HG03025 (cell line): ENCODE measurements at regions not wholly inside any gene's neighbourhood (a gene's known extent, or its start where the extent isn't known, plus 50 kb on each side); places are given as distances from the start of the nearest gene placed in this dataset.
"Not testable (repeated sequence)": the region's sequence is repeated elsewhere in the genome, so short reads cannot be mapped to it uniquely, and the experiment has no call there.

Experiments used
- ATAC-seq: cut with Tn5 transposase; IDR thresholded peaks from one replicate; pipeline ENCODE4 v1.9.1; 2021; ENCODE audit warnings: mild to moderate bottlenecking, moderate library complexity; ENCODE audit not compliant: unreplicated experiment, low FRiP score

GRCh38 chr18:66316701-66317100, 287.2 kb downstream of the CDH19 start:
- no peak for ATAC-seq

- ATAC-seq: no peak
Measured at GRCh38 chr18:66300141-66300540, 303.7 kb downstream of the CDH19 start.

GRCh38 chr18:66280470-66280869, 323.4 kb downstream of the CDH19 start:
- ATAC-seq: no peak

- ATAC-seq: no peak
Measured at GRCh38 chr18:66271962-66272361, 331.9 kb downstream of the CDH19 start.

- ATAC-seq: no peak
Measured at GRCh38 chr18:66264130-66264529, 339.8 kb downstream of the CDH19 start.

GRCh38 chr18:66254121-66254520, 349.8 kb downstream of the CDH19 start:
- no peak for ATAC-seq

GRCh38 chr18:66252703-66253102, 351.2 kb downstream of the CDH19 start:
- no peak for ATAC-seq

GRCh38 chr18:66235206-66235605, 368.7 kb downstream of the CDH19 start:
- ATAC-seq: no peak

GRCh38 chr18:66226782-66227181, 377.1 kb downstream of the CDH19 start:
- ATAC-seq: no peak

- ATAC-seq: not testable (repeated sequence)
Measured at GRCh38 chr18:66223317-66223716, 380.6 kb downstream of the CDH19 start.

- no peak for ATAC-seq
Measured at GRCh38 chr18:66222174-66222573, 381.7 kb downstream of the CDH19 start.

GRCh38 chr18:66219817-66220216, 384.1 kb downstream of the CDH19 start:
- no peak for ATAC-seq

- no peak for ATAC-seq
Measured at GRCh38 chr18:66211749-66212148, 392.1 kb downstream of the CDH19 start.

- ATAC-seq: no peak
Measured at GRCh38 chr18:66210875-66211274, 393.0 kb downstream of the CDH19 start.

GRCh38 chr18:66209656-66210055, 394.2 kb downstream of the CDH19 start:
- ATAC-seq: no peak

GRCh38 chr18:66196805-66197204, 407.1 kb downstream of the CDH19 start:
- ATAC-seq: no peak

- no peak for ATAC-seq
Measured at GRCh38 chr18:66193938-66194337, 410.0 kb downstream of the CDH19 start.

GRCh38 chr18:66193394-66193793, 410.5 kb downstream of the CDH19 start:
- ATAC-seq: no peak

GRCh38 chr18:66168685-66169235, 417.9 kb downstream of the CDH7 start:
- no peak for ATAC-seq

GRCh38 chr18:66167829-66168684, 417.2 kb downstream of the CDH7 start:
- ATAC-seq: no peak

- ATAC-seq: no peak
Measured at GRCh38 chr18:66160007-66160406, 409.2 kb downstream of the CDH7 start.

- ATAC-seq: no peak
Measured at GRCh38 chr18:66159451-66159850, 408.6 kb downstream of the CDH7 start.
